H9 (cell line): ENCODE measurements at regions not wholly inside any gene's neighbourhood (a gene's known extent, or its start where the extent isn't known, plus 50 kb on each side); places are given as distances from the start of the nearest gene placed in this dataset.

ENCODE experiments used
- DNase-seq: peaks from one replicate; pipeline ENCODE4 v3.0.0-alpha.2; 2017
- H2AFZ ChIP-seq: one replicate; pipeline ENCODE4 v1.6.1; 2013; ENCODE audit warnings: mild to moderate bottlenecking, low read length, control low read depth, moderate library complexity
- H2AK5ac ChIP-seq: 2 replicates; pipeline ENCODE4 v1.6.1; 2013; ENCODE audit warnings: low read length, control low read depth, mixed read lengths; ENCODE audit not compliant: insufficient read length
- H2BK120ac ChIP-seq: one replicate; pipeline ENCODE4 v1.6.1; 2013; ENCODE audit warnings: low read depth, mild to moderate bottlenecking, low read length, control low read depth, inconsistent platforms; ENCODE audit not compliant: poor library complexity, severe bottlenecking
- H2BK12ac ChIP-seq: 2 replicates; pipeline ENCODE4 v1.6.1; 2013; ENCODE audit warnings: low read length, control low read depth, mixed read lengths, low read depth; ENCODE audit not compliant: insufficient read length
- H2BK15ac ChIP-seq: 2 replicates; pipeline ENCODE4 v1.6.1; 2013; ENCODE audit warnings: low read depth, low read length, control low read depth
- H2BK20ac ChIP-seq: one replicate; pipeline ENCODE4 v1.6.1; 2013; ENCODE audit warnings: low read depth, mild to moderate bottlenecking, low read length, control low read depth, inconsistent platforms; ENCODE audit not compliant: poor library complexity, severe bottlenecking
- H2BK5ac ChIP-seq: 2 replicates; pipeline ENCODE4 v1.6.1; 2013; ENCODE audit warnings: low read length, control low read depth, mixed read lengths; ENCODE audit not compliant: insufficient read length
- H3K14ac ChIP-seq: 2 replicates; pipeline ENCODE4 v1.6.1; 2013; ENCODE audit warnings: low read length, control low read depth; ENCODE audit not compliant: insufficient read depth
- H3K18ac ChIP-seq: 2 replicates; pipeline ENCODE4 v1.6.1; 2013; ENCODE audit warnings: low read depth, mild to moderate bottlenecking, mixed read lengths, low read length, control low read depth; ENCODE audit not compliant: insufficient read length
- H3K23ac ChIP-seq: 2 replicates; pipeline ENCODE4 v1.6.1; 2013; ENCODE audit warnings: low read length, control low read depth, mixed read lengths, low read depth; ENCODE audit not compliant: insufficient read length
- H3K23me2 ChIP-seq: 2 replicates; pipeline ENCODE4 v1.6.1; 2013; ENCODE audit warnings: low read depth, mild to moderate bottlenecking, mixed read lengths, low read length, control low read depth; ENCODE audit not compliant: insufficient read length, poor library complexity, severe bottlenecking
- H3K27ac ChIP-seq: 2 replicates; pipeline ENCODE4 v1.5.1; 2013; ENCODE audit warnings: low read length, control low read depth, mixed read lengths, low read depth; ENCODE audit not compliant: insufficient read length
- H3K27me3 ChIP-seq: 2 replicates; pipeline ENCODE4 v1.6.1; 2013; ENCODE audit warnings: low read length, control low read depth, inconsistent platforms; ENCODE audit not compliant: insufficient read depth
- H3K4ac ChIP-seq: 2 replicates; pipeline ENCODE4 v1.6.1; 2013; ENCODE audit warnings: low read depth, mild to moderate bottlenecking, control low read depth, inconsistent platforms, low read length, moderate library complexity
- H3K4me1 ChIP-seq: 2 replicates; pipeline ENCODE4 v1.6.1; 2013; ENCODE audit warnings: low read length, control low read depth, inconsistent platforms; ENCODE audit not compliant: insufficient read depth
- H3K4me2 ChIP-seq: 2 replicates; pipeline ENCODE4 v1.6.1; 2013; ENCODE audit warnings: low read length, control low read depth, mixed read lengths; ENCODE audit not compliant: insufficient read length, insufficient read depth
- H3K56ac ChIP-seq: 2 replicates; pipeline ENCODE4 v1.6.1; 2013; ENCODE audit warnings: low read depth, mild to moderate bottlenecking, mixed read lengths, low read length, control low read depth; ENCODE audit not compliant: insufficient read length
- H3K79me1 ChIP-seq: 2 replicates; pipeline ENCODE4 v1.6.1; 2013; ENCODE audit warnings: low read depth, mild to moderate bottlenecking, moderate library complexity, low read length, control low read depth, inconsistent platforms; ENCODE audit not compliant: insufficient read depth, poor library complexity, severe bottlenecking
- H3K79me2 ChIP-seq: 2 replicates; pipeline ENCODE4 v1.6.1; 2013; ENCODE audit warnings: low read length, control low read depth, inconsistent platforms; ENCODE audit not compliant: insufficient read depth
- H3K9ac ChIP-seq: 2 replicates; pipeline ENCODE4 v1.6.1; 2013; ENCODE audit warnings: low read length, control low read depth, mixed read lengths; ENCODE audit not compliant: insufficient read length; ENCODE audit errors: extremely low read depth
- H3K9me3 ChIP-seq: one replicate; pipeline ENCODE4 v1.6.1; 2013; ENCODE audit warnings: low read depth, low read length, inconsistent platforms; ENCODE audit not compliant: control insufficient read depth
- H3T11ph ChIP-seq: one replicate; pipeline ENCODE4 v1.6.1; 2013; ENCODE audit warnings: mild to moderate bottlenecking, low read length, control low read depth, inconsistent platforms
- H4K20me1 ChIP-seq: one replicate; pipeline ENCODE4 v1.6.1; 2013; ENCODE audit not compliant: control insufficient read depth, insufficient read length, insufficient read depth
- H4K5ac ChIP-seq: 2 replicates; pipeline ENCODE4 v1.6.1; 2013; ENCODE audit warnings: low read depth, mild to moderate bottlenecking, mixed read lengths, low read length, control low read depth; ENCODE audit not compliant: insufficient read length
- H4K8ac ChIP-seq: replicated peaks from 2 replicates; pipeline ENCODE4 v1.6.1; 2013; ENCODE audit warnings: low read length, control low read depth, mixed read lengths, low read depth; ENCODE audit not compliant: insufficient read length
- H4K91ac ChIP-seq: 2 replicates; pipeline ENCODE4 v1.6.1; 2013; ENCODE audit warnings: low read depth, mild to moderate bottlenecking, moderate library complexity, mixed read lengths, low read length, control low read depth; ENCODE audit not compliant: insufficient read length
- H3K27ac Mint-ChIP-seq, 3 experiments: 2 replicates in 2 of 3; 3 replicates in 1 of 3; pipeline ENCODE4 v1.8.0; 2020 to 2021; ENCODE audit warnings: mixed read lengths in 3 of 3, mild to moderate bottlenecking in 1 of 3, moderate library complexity in 1 of 3
- H3K27me3 Mint-ChIP-seq: 2 replicates; pipeline ENCODE4 v1.8.0; 2021; ENCODE audit warnings: low read depth, mild to moderate bottlenecking, moderate library complexity, mixed read lengths
- H3K36me3 Mint-ChIP-seq, 3 experiments: 2 replicates in 2 of 3; 3 replicates in 1 of 3; pipeline ENCODE4 v1.8.0; 2020 to 2021; ENCODE audit warnings: low read depth in 3 of 3, mixed read lengths in 3 of 3; ENCODE audit not compliant: insufficient read depth in 1 of 3
- H3K4me1 Mint-ChIP-seq, 2 experiments: 2 replicates each; pipeline ENCODE4 v1.8.0; 2020; ENCODE audit warnings: mixed read lengths in 2 of 2
- H3K4me3 Mint-ChIP-seq, 2 experiments: 2 replicates in 1 of 2; 3 replicates in 1 of 2; pipeline ENCODE4 v1.8.0; 2020 to 2021; ENCODE audit warnings: mild to moderate bottlenecking in 2 of 2, mixed read lengths in 2 of 2, moderate library complexity in 1 of 2
- H3K9me3 Mint-ChIP-seq, 2 experiments: 2 replicates in 1 of 2; 3 replicates in 1 of 2; pipeline ENCODE4 v1.8.0; 2020; ENCODE audit warnings: mild to moderate bottlenecking in 2 of 2, mixed read lengths in 2 of 2, moderate library complexity in 1 of 2
- CTCF ChIP-seq: fragments of 200-600 bp; sonication (generic); conservative IDR thresholded peaks from 3 replicates; pipeline ENCODE4 v1.8.0; 2021; ENCODE audit warnings: antibody characterized with exemption, mild to moderate bottlenecking
- WGBS: extraction: QIAGEN DNeasy Blood & Tissue Kit; methylation state at CpG from one replicate; pipeline ENCODE4 v1.1.7; 2013; ENCODE audit warnings: missing lambda C conversion rate, low lambda C conversion rate, mixed read lengths; ENCODE audit not compliant: insufficient read length; ENCODE audit errors: extremely low coverage; 5-methylcytosine and 5-hydroxymethylcytosine counted together

- H4K5ac ChIP-seq = no peak overlapping the region
- no peak for DNase-seq
- peaks cover 0 to 4% of the 10 kb centered on the region in 2 experiments; a peak in 2 of 5 replicates for H3K9me3 Mint-ChIP-seq
Observed at GRCh38 chr11:112451250-112451649, 190.6 kb upstream of the PLET1 start.

More at GRCh38 chr11:112451250-112451649, 190.6 kb upstream of the PLET1 start:
- Mint-ChIP-seq H3K4me3 (no peak overlapping the region), H3K27me3 (peaks cover 13% of the 10 kb centered on the region), H3K27ac (no peak overlapping the region), H3K4me1 (peaks cover 4 to 5% of the 10 kb centered on the region in 2 experiments), H3K36me3 (no peaks in the 10 kb centered on the region)
- Histone ChIP-seq H3K18ac (no peak overlapping the region), H2BK15ac (no peak overlapping the region), H3K4me1 (no peaks in the 10 kb centered on the region), H2BK120ac (no peak overlapping the region), H2AK5ac (no peak overlapping the region), H3K14ac (no peak overlapping the region), H3K9me3 (no peaks in the 10 kb centered on the region), H3K9ac (no peak overlapping the region), H3K4me2 (no peak overlapping the region), H2BK20ac (no peak overlapping the region), H3K79me2 (no peaks in the 10 kb centered on the region), H3K27me3 (no peaks in the 10 kb centered on the region), H3K79me1 (no peaks in the 10 kb centered on the region), H3K27ac (no peak overlapping the region), H4K20me1 (no peaks in the 10 kb centered on the region), H3T11ph (no peak overlapping the region), H2AFZ (no peak overlapping the region), H2BK12ac (no peak overlapping the region), H2BK5ac (no peak overlapping the region), H3K4ac (no peak overlapping the region), H3K56ac (no peak overlapping the region), H3K23ac (no peak overlapping the region), H4K91ac (no peak overlapping the region), H4K8ac (no peak overlapping the region), H3K23me2 (no peaks in the 10 kb centered on the region)
- TF ChIP-seq CTCF = no peak
- no CpG with 5 or more reads among the region's 4 CpGs for WGBS
